HG03439 (cell line): ENCODE measurements at regions not wholly inside any gene's neighbourhood (a gene's known extent, or its start where the extent isn't known, plus 50 kb on each side); places are given as distances from the start of the nearest gene placed in this dataset.
"Not testable (repeated sequence)": the region's sequence is repeated elsewhere in the genome, so short reads cannot be mapped to it uniquely, and the experiment has no call there.

Experiments used
- ATAC-seq: cut with Tn5 transposase; IDR thresholded peaks from one replicate; pipeline ENCODE4 v1.9.1; 2021; ENCODE audit warnings: mild to moderate bottlenecking, moderate library complexity; ENCODE audit not compliant: unreplicated experiment

- not testable (repeated sequence) for ATAC-seq
These were observed 390.4 kb upstream of the STXBP6 start for GRCh38 chr14:25440382-25440781.

DNA sequence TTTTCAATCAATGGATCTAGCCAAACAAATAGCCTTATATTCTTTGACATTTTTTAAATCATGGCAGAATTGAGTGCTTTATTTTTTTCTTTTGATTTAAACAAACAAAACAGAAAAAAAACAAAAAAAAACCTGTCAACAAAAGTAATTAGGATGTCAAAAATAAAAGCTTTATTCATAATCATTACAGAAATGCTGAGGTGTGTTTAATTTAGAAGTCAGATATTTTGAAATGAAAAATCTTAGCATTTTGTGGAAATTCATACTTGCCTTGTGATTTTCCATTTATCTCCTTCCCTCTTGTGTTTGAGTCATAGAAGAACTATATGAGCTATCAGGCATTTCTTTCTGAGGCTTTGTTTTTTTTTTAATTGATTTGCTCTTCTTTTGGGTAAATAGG is 387.0 kb upstream of the STXBP6 start:
- no peak for ATAC-seq

DNA sequence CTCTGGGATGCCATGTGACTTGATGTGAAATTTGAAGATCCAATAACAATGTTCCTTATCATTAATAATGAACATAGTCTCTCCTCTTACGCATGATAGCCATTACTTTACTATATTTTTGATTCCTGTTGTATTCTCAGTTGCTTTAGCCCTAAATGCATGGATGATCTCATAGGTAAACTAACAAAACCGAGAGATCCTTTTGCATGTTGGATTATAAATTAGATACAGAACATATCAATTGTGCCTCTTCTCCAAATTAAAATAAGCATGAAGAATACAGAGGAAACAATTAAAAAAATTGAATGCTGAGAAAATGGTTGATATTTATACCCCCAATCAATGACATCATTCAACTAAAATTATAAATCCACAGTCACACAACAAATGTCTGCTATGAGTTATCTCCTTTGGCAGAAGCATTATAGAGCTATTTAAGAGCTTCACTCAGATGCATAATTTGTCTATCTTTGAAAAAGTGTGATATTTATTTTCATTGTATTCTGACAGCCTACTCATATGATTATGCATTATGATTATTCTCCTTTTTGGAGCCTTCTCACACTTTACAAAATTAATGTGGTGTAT is 386.4 kb upstream of the STXBP6 start:
- no peak for ATAC-seq

DNA sequence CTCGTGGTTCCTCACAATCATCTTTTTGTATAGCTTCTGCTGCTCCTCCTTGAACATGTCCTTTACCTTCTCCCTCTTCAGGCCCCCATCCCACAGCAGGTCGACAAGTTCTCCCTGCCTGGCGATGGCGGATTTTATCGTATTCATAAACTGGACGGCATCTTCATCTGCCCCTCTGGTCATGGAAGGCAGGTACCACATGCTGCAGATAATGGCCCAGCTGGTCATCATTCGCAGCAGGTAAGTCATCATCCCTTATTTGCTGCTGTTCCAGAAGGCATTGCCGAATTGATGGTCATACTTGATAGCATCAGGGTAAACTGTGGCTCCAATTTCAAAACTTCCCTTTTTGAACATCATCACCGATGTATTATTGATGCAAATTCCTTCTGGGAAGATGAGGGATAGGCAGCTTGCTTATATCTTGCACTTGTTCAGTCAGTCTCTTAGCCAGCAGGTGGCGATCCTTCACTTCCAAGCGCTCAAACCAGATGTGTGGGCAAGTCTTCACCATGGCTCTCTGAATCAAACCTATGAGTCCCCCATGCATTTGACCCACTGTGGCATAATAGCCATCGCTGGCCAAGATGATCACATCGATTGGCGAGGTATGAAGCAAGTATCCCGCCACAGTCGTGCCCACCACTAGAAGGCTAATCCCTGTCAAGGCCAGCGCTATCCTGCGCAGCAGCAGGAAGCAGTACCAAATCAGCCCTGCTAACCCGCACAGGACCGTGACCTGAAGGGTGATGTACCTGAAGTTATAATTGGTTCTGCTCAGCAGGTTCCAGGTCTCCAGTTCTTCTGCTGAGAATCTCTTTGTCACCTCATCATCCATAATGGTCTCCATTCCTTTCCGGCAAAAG is 381.5 kb upstream of the STXBP6 start:
- ATAC-seq = no peak

- no peak for ATAC-seq
These were observed 380.9 kb upstream of the STXBP6 start for GRCh38 chr14:25430808-25431207.

- ATAC-seq = no peak
These were observed 363.1 kb upstream of the STXBP6 start for GRCh38 chr14:25412998-25413397.

- no peak for ATAC-seq
These were observed 362.1 kb upstream of the STXBP6 start for GRCh38 chr14:25411781-25412757.

DNA sequence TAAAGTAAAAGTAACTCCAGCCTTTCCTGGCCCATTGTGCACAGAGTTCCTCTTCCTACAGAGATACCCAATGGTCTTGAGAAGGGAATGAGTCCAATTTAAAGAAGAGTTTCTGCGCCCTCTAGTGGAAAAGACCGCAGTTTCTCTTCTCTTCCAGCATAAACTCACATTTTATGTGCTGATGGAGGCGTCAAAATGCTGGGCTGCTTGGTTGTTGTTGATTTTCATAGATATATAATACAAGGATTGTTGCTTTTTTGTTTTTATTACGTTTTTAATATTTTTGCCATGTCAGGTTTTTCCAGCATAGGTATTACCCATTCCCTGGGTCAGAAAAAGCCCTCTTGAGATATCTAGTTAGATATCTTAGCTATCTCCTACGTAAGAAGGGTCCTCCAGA is 356.9 kb upstream of the STXBP6 start:
- ATAC-seq = no peak

DNA sequence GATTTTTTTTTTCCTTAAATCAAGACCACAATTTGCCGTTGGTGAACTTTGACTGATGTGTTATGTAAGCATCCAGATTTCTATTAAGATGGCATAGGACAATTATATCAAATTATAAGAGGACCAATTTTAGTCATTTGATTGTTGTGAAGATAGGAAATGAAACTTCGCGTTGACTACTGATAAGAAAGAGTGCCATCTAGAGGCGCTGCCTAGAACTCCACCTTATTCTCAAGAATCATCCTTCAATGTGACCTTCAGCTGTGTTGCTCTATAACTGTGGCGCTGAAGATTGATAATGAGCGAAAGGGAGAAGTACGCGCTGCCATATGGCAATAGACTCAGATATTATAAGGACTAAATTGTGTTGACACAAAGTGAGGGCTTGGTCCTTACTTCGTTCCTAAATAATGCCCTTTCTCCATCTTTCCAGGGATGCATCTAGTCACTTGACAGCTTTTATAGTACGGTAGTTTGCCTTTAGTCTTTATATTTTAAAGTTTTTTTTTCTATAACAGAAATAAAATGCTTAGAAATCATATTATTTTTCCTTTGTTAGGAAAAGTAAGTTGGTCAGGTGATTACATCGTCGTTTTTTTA is 350.8 kb upstream of the STXBP6 start:
- ATAC-seq = no peak

DNA sequence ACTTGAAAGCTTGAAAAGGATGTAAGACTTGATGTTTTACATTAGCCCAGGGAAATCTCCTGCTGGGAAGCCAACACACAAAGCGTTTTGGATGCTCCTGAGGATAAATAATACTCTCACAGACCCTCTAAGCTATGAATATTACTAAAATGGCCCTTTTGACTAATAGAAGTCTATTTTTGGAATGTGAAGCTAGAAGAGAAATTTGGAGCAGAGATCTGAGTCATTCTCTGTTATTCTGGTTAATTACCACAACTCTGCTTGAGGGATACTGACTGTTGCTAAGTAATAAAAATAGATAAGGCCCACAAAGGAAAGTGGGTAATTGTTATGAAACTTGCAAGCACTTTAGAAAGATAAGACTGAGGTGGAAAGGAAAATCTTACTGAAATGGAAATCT is 346.2 kb upstream of the STXBP6 start:
- ATAC-seq = no peak

- no peak for ATAC-seq
These were observed 344.9 kb upstream of the STXBP6 start for GRCh38 chr14:25394791-25395391.

- no peak for ATAC-seq
These were observed 344.4 kb upstream of the STXBP6 start for GRCh38 chr14:25394356-25394755.

GRCh38 chr14:25389948-25390347 is 340.0 kb upstream of the STXBP6 start:
- ATAC-seq = no peak

DNA sequence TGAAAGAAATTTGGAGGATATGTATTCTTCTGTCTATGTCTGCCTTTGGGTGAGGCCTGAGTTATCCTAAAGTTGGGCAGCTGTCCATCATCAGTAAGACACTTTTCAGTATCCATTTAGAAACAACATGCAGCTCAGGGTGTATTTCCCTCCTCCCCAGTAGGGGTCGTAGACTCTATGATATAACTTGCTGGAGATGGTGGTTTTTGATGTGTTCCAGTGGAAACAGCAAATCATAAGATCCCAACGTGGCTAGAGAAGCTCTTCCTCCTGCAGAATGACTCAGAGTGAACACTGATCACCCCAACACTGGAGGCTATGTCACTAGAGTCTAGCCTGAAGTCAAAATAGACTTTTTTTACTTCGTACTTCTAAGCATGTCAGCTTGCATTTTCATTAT is 331.6 kb upstream of the STXBP6 start:
- no peak for ATAC-seq

DNA sequence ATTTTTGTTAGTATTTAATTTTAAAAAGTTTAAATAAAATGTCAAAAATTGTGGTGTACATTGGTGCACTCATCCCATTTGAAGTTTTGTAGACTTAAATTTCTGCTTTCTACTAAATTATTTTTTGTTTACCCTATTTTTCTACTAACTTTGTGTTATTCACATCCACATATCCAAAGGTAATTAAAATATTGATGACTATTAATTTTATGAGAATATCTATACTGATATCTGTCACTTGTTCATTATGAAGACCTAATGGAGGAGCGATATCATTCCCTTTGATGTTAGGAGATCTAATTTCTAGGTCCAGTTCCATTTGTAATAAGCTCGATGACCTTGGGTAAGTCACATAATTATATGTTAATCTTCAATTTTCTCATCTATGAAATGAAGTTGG is 325.7 kb upstream of the STXBP6 start:
- no peak for ATAC-seq

- ATAC-seq = no peak
These were observed 321.1 kb upstream of the STXBP6 start for GRCh38 chr14:25371068-25371467.

GRCh38 chr14:25370057-25370456 is 320.1 kb upstream of the STXBP6 start:
- ATAC-seq = not testable (repeated sequence)

DNA sequence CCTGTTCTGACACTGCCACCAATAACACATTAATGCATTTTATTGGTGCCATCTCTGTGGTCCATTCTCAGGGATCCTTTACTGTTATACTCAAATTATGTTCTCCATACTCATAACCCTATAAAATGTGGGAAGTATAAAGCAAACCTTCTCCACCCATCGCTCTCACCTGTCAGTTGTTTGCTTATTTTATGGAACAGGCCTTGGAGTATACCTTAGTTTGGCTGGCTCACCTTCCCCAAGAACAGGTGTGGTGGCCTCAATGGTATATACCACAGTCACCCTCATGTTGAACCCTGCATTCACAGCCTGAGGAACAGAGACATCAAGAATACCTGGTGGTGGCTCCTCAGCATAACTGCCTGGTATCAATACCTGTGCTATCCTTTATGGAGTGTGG is 308.4 kb upstream of the STXBP6 start:
- ATAC-seq = no peak

DNA sequence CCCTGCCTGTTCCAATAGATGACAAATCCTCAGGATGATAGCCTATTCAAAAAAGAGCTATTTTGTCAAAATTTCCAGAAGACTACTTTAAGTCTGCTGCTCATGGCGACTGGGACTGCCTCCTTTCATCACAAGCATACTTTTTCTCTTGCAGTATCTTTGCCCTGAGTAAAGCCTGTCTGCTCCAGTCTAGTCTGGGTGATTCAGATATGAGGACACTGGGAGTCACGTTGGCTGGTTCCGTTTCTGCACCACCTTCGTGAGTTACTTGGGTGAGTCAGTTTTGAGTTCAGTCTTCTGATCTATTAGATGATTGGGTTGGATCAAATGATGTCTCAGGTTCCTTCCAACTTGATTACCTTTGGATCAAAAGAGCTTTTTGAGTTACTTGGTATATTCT is 301.3 kb upstream of the STXBP6 start:
- ATAC-seq = no peak

GRCh38 chr14:25350802-25351201 is 300.9 kb upstream of the STXBP6 start:
- no peak for ATAC-seq

DNA sequence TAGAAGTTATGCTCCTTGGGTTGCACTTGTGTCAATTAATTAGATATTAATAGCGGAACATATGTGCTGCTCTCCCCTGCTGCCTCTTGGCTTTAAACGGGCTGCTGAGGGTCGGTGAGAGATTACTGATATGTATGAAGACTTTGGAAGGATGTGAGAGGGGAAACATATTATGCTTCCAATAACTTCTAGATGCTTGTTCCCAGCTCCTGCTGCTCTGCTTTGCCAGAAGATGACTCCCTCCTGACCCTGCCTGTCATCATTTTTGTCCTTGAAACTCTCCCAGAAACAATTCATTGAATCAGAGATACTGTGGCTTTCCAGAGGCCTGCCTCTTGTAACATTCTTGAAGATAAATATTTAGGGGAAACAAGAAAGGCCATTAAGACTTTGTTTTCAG is 300.1 kb upstream of the STXBP6 start:
- ATAC-seq = no peak
